ENCODE measurements at regions not wholly inside any gene's neighbourhood (a gene's known extent, or its start where the extent isn't known, plus 50 kb on each side); places are given as distances from the start of the nearest gene placed in this dataset.

DNA sequence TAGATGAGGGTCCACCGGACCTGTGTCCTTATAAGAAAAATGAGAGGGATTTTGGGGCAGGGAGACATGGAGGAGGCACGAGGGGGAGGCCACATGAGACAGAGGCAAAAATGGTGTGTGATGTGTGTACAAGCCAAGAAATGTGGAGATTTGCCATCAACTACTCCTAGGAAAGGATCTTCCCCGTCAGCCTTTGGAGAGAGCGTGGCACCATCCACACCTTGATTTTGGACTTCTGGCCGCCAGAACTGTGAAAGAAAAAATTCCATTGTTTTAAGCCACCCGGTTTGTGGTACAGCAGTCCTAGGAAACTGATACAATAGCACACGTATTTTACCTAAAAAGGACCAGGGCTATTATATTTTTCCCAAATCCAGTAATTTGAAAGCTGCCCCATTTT lies 829.0 kb upstream of the SALL3 start:
- no peak for DNase-seq (ENCODE audit: low read depth in 2 of 2)

DNA sequence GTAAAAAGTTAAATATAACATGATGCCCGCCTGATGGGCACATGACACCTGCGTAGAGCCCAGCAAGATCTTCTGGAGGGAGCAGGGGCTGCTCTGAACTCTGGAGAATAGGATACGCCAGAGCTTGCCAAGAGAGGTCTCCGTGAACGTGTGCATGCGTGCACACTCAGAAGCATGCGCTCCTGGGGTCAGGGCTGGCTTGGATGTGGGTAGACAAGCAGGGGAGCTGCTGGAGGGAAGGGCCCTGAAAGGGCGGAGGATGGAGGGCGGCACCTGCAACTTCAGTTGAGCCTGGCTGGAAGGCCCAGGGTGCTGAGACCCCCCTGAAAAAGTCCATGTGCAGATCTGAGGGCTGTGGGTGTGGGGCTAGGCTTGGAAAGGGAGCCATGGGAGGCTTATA lies 828.4 kb upstream of the SALL3 start:
- no peak for DNase-seq (ENCODE audit: low read depth in 2 of 2)

DNA sequence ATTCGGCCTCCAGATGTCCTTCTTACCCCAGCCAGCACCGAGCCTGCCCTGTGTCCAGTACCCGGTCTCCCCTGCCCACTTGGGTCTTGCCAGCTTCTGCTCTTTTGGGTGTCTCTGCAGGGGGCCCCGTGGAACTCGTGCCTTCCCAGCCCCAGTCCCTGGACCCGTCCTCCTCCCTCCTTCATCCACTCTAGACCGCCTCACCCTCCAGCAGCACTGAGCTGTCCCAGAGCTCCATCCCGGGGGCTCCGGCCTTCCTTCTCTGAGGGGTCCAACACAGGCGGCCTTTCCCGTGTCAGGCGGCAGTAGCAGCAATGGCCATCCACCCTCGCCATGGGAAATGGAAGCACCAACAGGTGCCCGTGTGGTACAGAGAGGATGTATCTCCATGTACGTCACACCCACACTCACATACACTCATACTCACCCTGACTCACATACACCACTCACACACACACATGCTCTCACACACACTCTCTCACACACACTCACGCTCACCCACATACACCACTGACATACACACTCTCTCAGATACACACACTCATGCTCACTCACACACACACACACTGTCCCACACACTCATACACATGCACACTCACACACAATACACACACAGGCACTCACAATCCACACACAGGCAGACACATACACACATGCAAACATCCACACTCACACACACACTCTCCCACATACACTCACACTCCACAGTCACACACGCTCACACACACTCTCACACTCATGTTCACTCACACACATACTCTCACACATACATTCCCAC lies 827.5 kb upstream of the SALL3 start:
- DNase-seq (ENCODE audit: low read depth in 2 of 2): no peak

DNA sequence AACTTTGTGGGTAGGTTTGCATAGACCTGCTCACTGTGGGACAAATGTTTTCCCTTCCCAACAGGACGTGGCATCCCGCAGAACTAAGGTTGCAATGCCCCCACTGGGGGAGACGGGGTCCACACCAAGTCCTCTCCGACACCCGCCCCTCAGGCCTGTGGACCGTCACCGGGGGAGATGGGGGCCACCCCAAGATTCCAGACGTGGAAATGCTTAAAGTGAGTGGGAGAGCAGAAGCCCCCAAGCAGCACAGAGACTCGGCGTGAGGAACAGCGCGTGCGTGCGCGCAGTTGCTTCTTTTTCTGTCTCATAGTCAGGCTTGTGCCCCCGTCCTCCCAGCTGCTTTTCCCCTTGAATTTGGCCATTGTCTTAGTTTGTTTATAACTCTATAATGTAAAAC lies 826.3 kb upstream of the SALL3 start:
- no peak for DNase-seq (ENCODE audit: low read depth in 2 of 2)

DNA sequence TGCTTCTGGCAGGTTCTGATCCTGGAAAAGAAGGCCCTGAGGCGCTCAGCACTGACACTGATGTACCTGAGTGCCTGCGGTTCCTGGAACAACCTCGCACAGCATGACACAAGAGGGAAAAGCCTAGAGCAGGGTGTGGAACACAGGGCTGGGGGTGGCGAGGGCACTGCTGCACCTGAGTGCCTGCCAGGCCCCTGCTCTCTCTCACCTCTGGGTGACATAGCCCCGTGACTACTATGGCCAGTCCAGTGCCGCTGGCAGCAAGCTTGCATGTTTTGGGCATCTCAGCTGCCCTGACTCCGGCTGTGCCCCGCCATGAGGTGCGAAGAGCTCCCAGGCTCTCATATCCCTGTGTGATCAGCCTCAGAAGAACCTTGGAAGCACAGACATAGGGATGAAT lies 825.2 kb upstream of the SALL3 start:
- no peak for DNase-seq (ENCODE audit: low read depth in 2 of 2)

DNA sequence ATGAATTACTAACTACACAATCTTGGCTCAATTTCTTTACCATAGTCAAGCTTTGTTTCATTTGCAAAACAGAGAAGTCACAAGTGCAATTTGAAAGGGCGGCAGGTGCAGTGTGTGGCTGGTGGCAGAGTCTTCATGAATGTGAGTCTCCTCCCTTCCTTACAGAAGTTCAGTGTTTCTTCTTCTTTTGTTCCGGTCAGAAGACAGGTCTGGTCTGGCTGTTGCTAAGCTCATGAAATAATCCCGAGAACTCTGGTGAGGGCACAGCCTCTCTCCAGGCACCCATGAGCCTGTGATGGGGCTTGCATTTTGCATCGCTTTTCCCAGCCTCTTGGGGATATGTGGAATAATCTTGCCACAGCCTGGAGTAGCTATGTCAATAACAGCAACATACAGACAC lies 824.8 kb upstream of the SALL3 start:
- no peak for DNase-seq (ENCODE audit: low read depth in 2 of 2)

DNA sequence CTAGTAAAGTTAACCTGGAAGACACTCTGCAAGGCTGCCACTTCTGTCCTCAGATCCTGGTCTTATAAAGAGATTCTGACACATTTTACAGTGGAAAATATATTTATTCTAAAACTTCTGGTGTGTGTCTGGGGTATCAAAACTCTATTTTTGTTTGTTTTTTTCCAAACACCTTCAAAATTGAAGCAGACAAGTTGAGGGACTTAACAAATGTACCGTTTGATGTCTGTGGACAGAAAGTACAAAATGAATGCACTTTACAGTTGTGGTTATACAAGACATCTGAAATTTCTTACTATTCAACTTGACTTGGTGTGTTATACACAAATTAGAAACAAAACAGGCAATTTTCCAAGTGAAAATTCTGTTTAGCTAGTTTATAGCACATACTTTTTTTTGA lies 823.2 kb upstream of the SALL3 start:
- no peak for DNase-seq (ENCODE audit: low read depth in 2 of 2)

DNA sequence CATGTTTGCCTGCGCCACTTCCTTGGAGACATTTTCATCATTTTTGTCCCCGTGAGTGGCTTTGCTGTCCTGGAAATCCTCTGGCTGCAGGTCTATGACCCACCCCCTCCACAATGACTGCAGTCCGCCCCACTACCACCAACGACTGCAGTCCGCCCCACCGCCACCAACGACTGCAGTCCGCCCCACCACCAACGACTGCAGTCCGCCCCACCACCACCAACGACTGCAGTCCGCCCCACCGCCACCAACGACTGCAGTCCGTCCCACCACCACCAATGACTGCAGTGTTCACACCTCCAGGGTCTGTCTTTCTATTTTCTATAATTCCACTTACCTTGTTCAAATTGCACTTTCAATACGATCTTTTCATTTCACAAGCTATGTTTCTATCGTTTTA lies 820.7 kb upstream of the SALL3 start:
- DNase-seq (ENCODE audit: low read depth in 2 of 2): no peak

DNA sequence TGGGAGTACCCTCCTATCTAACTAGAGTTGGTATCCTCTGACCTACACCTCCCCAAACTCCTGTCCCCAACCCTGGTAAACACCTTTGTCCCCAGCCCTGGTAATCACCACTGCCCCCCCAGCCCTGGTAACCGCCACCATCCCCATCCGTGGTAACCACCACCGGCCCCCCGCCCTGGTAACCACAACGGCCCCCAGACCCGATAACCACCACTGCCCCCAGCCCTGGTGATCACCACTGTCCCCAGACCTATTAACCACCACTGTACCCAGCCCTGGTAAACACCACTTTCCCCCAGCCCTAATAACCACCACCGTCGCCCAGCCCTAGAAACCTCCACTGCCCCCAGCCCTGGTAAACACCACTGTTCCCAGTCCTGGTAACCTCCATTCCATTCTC lies 820.2 kb upstream of the SALL3 start:
- no peak for DNase-seq (ENCODE audit: low read depth in 2 of 2)

DNA sequence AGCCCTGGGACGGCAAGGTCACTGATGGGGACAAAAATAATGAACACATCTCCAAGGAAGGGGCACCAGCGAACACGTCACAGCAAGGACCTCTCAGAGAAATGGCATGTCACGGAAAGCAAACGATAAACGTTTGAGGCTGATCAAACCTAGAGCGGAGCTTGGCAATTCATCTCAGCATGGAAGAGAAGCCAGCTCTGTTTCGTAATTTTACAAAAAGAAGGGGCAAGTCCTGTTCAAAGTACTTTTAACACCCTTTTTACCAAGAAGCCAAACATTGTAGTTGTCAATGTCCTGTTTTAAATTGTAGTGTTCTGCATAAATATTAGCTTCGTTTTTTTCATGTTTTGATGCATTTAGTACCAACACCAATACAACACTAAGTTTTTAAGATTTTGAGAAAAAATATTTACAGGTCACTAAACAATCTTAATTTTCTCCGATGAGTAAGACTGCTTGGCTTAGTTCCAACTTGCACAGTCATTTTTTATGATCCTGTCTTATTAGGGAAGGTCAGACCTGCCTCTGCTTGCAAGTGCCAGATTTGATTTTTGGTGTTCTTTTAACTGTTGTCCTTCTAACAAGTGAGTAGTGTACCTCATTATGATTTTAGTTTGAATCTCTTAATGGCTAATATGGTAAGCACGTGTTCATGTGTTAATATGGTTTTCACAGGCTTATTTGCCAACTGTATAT lies 818.5 kb upstream of the SALL3 start:
- DNase-seq (ENCODE audit: low read depth in 2 of 2): no peak

DNA sequence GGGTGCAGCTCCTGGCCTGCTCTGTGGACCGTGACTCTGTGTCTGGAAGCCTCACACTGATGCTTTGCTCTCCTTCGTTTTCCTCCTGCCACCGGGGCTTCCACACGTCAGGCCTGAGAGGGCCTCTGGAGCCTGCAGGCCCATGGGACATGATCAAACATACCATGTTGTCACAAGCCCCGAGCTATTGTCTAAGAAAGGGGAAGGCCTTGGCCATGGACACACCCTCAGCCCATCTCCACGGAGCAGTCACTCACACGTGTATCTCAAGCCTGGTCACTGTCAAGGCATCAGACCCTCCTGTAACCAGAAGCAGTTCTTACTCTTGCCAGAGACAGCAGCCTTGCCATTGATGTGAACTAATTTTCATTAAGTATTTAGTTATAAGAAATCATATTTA lies 814.1 kb upstream of the SALL3 start:
- DNase-seq (ENCODE audit: low read depth in 2 of 2): no peak

DNA sequence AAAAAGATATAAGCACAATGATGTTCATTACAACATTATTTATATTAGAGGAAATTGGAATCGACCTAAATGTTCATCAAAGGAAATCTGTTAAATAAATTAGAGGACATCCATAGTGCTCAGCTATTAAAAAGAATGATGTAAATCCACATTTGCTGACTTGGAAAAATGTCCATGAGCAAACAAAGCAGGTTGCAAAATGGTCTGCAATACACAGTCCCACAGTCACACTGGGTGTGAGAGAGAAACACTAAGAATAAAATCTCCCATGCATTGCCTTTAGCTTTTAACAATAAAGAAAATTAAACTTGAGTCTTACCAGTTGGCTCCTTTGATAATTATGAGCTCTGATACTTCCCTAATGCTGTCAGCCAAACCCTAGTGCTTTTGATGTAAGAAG lies 811.1 kb upstream of the SALL3 start:
- DNase-seq (ENCODE audit: low read depth in 2 of 2): no peak

DNA sequence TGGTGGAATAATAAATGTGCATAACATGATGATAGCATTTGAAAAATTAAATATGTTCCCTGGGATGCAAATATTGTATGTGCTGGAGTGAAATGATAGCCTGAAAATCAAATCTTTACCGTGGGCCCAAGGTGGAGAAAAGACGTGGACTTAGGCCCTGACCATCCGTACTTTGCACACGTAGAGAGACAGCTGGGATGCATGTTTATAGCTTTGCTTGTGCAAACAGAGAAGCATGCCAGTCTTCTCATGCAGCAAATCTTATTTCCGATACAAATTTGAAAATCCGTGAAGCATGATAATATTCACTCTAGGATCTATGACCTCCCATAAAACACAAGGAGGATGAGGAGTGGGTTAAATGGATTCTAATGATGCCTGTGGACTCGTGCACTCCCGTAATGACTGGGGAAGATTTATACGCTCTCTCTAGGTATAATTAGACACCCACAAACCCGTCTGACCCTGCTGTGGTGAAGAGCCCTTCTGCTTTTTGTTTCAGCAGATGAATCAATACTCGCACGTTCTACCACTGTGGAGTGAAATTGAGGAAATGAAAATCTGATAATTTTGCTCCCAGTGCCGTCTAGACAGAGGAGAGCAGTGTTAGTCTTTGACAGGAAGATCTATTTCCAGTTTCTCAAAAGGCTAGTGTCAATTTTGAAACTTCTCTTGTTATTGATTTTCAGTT lies 810.3 kb upstream of the SALL3 start:
- no peak for DNase-seq (ENCODE audit: low read depth in 2 of 2)

DNA sequence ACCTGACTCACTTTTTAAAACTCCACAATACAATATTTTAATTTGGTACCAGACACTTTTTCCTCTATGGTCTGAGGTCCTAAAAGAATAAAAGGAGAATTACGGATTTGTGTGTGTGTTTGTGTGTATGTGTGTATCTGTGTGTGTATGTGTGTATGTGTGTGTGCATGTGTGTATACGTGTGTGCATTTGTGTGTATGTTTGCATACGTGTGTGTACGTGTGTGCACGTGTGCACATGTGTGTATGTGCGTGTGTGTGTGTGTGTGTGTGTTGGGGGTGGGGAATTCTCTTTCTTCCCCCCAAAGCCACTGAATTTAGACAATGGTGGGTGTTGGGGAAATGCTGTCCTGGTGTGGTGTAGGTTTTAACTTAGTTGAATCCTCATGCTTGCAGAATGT lies 807.7 kb upstream of the SALL3 start:
- DNase-seq (ENCODE audit: low read depth in 2 of 2): no peak

DNA sequence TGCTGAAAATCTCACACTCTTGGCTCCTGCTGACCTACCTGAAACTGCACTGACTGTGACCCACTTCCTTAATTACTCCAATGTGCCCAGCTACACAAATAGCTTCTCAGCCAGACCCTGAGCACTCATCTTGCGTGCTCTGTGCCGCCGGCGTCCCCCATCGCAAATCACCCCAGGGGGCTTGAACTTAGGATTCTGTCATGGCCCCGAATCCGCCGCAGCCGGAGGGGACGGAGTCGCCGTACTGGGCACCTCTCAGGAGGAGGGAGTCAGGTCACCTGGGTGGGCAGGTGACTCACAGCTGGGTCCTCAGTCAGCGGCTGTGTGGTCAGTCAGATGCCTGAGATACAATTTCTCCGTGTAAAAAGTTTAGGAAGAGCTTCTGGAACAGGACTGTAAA lies 804.9 kb upstream of the SALL3 start:
- DNase-seq (ENCODE audit: low read depth in 2 of 2): no peak

DNA sequence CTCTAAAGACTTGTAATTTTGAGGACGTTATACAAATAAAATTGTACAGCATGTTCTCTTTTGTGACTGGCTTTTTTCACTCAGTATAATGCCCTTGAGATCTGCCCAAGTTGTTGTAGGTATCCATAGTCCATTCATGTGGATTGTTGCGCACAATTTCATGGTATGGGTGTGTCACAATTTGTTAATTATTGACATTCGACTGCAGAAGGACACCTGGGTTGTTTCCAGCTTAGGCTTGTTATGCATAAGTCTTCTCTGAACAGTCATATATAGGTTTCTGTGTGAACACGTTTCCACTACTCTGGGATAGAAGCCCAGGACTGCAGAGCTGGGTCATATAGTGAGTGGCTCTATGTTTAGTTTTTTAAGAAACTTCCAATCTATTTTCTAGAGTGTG lies 800.8 kb upstream of the SALL3 start:
- no peak for DNase-seq (ENCODE audit: low read depth in 2 of 2)

DNA sequence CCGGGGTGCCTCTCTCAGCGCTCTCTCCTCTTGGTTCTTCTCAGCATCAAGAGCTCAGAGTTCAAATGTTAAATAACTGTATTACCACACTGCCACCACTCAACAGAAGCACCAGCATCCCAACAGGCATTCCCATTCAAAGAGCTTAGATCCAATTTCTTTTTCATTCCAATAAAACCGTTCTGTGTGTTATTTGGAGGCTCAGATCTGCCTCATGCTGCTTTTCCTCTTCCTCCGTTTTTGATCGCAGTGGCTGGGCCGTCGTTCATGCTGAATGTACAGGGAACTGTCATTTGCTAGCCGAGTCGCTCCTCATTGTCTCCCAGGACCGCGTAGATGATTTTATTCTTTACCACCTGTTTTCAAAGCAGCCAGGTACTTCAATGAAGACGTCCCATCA lies 798.9 kb upstream of the SALL3 start:
- no peak for DNase-seq (ENCODE audit: low read depth in 2 of 2)

DNA sequence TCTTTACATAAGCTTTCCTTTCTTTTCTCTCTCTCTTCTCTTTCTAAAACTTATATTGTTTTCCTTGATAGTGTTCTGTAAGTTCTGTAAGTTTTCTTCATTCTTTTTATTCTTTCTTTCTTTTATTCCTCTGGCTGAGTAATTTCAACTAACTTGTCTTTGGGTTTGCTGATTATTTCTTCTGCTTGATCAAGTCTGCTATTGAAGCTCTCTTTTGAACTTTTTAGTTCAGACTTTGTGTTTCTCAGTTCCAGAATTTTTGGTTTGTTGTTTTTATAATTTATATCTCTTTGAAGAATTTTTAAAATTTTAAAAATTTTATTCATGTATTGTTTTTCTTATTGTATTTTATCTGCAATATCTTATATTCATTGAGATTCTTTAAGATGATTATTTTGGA lies 795.8 kb upstream of the SALL3 start:
- DNase-seq (ENCODE audit: low read depth in 2 of 2): no peak

DNA sequence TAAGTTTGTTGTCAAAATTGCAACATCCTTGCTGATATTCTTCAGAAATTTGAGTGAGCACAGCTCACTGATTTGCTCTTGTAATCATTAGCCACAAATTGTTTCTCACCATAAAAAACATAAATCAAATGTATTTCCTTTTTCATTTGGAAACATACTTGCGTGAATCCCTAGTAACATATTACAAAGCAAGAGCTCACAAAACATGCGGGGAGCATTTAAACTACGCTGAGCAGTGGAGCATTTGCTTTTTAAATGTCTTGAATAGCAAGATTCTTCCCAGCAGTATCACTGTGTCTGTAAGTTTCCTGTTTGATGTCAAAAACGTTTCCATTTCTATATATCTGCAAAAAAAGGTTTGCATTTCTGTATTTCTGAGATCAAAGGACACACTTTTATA lies 788.3 kb upstream of the SALL3 start:
- DNase-seq (ENCODE audit: low read depth in 2 of 2): no peak

DNA sequence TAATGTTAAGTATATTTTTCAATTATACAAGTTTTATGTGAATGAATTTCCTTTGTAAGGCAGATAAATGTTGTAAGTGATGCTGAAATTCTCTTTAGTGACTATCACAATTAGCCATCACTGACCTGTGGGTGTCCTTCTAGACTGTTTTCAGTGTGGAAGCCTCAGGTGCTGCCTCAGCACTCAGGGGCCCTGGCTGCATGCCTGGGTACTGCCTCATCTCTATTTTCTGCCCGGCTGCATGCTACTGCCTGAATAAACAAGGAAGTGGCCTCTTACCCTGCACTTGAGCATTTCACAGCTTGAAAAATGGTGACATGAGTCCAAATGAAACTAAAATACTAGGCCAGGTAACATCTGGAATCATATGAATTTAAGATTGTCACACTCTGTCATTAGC lies 787.6 kb upstream of the SALL3 start:
- no peak for DNase-seq (ENCODE audit: low read depth in 2 of 2)

DNA sequence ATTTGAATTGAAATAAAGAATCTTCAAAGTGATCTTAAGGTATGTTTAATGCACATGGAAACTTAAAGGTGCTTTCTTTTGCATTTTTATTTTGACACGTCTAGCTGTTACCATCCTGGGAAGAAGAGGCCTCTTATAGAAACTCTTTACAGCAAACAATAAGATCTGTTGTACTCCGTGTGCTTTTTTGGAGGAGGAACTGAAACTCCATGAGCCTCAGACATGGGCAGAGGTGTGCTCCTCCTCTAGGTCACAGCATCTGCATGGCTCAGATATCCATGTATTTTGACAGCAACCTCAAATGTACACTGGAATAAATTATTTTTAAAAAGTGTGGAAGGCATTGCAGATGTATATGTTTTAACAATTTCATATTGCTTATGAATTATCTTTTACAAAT lies 783.3 kb upstream of the SALL3 start:
- no peak for DNase-seq (ENCODE audit: low read depth in 2 of 2)

DNA sequence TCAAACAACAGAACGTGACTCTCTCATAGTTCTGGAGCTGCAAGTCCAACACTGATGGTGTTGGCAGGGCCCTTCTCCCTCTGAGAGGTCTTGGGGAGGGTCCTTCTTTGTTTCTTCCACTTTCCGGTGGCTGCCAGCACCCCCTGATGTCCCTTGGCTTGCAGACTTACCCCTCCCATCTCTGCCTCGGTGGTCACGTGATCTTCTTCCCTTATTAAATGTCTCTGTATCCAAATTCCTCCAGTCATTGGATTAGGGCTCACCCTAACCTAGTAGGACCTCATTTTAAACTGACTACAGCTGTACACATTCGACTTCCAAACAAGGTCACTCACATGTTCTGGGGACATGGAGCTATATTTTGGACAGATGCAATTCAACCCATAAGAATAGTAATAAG lies 780.6 kb upstream of the SALL3 start:
- no peak for DNase-seq (ENCODE audit: low read depth in 2 of 2)

DNA sequence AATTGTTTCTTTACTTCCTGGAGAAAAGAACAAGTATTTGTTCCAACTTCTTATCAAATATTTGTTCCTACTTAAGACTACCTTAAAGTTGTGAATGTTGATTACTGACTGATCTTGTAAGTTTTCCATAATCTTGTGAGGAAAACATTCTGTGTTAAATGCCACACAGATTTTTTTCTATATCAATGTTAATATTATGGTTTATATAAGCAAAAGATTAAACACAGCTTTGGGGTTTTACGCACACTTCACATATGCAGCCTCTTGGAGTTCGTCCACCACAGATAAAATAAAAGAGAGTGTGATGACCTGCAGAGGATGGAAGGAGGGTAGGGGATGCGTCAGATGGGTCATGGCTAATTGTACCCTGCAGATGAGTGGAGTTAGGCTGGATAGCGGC lies 780.0 kb upstream of the SALL3 start:
- no peak for DNase-seq (ENCODE audit: low read depth in 2 of 2)

Measured in stimulated activated CD8-positive, alpha-beta memory T cell treated with anti-CD3 and anti-CD28 coated beads, Interleukin-7, amount 100 ng/mL, for 4 hours (primary cell).